Astrocyte (in vitro differentiated cells and primary cell): ENCODE measurements at regions not wholly inside any gene's neighbourhood (a gene's known extent, or its start where the extent isn't known, plus 50 kb on each side); places are given as distances from the start of the nearest gene placed in this dataset.

Source experiments
- CTCF ChIP-seq: IDR thresholded peaks from 2 replicates; pipeline ENCODE4 v1.5.1; 2011; ENCODE audit warnings: low read depth, mild to moderate bottlenecking, inconsistent platforms, low read length, moderate library complexity; ENCODE audit not compliant: insufficient read depth
- EZH2 ChIP-seq: IDR thresholded peaks from 2 replicates; pipeline ENCODE4 v1.6.1; 2012; ENCODE audit warnings: mild to moderate bottlenecking, low read length, inconsistent platforms; ENCODE audit not compliant: insufficient read depth

GRCh38 chr2:76073992-76074604 is 363.4 kb upstream of the GCFC2 start:
- TF ChIP-seq CTCF: no peak
- TF ChIP-seq EZH2: no peak
